Smooth muscle cell of the brain vasculature (primary cell): ENCODE measurements at regions not wholly inside any gene's neighbourhood (a gene's known extent, or its start where the extent isn't known, plus 50 kb on each side); places are given as distances from the start of the nearest gene placed in this dataset.

Source experiments
- DNase-seq: peaks from one replicate; pipeline ENCODE4 v3.0.0-alpha.2; 2012; ENCODE audit warnings: low read depth, low spot score

DNA sequence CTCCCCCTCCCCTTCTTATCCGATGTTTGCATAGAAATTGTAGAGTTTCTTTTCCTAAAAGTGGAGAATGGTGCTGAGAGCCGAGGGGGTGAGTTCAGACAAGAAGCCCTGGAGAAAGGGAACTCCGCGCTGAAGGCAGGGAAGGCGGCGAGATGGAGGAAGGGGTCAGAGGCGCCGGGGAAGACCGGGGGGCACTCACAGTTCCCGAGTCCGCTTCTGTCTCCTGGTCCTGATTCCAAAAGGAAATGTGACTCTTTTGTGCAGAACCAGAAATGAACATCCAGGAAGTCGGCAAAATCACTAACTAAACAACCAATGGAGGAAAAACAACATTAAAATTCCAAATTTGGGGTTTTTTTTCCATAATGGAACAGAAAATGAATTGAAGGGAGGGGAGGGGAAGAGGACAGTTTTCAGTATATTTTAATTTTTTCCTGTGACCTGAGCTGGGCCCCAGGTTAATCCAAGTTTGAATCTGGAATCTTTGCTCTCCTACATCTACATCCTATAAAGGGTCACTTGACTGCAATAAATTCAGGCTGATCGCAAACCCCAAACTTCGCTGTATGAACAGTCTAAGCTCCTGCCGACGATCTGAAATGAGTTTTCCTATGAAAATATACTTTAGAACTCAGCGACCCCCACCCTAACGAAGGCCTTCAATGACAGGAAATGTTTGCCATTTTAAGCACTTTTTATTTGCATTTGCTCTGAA, 252.3 kb downstream of the C16orf95 start:
- no peak for DNase-seq

DNA sequence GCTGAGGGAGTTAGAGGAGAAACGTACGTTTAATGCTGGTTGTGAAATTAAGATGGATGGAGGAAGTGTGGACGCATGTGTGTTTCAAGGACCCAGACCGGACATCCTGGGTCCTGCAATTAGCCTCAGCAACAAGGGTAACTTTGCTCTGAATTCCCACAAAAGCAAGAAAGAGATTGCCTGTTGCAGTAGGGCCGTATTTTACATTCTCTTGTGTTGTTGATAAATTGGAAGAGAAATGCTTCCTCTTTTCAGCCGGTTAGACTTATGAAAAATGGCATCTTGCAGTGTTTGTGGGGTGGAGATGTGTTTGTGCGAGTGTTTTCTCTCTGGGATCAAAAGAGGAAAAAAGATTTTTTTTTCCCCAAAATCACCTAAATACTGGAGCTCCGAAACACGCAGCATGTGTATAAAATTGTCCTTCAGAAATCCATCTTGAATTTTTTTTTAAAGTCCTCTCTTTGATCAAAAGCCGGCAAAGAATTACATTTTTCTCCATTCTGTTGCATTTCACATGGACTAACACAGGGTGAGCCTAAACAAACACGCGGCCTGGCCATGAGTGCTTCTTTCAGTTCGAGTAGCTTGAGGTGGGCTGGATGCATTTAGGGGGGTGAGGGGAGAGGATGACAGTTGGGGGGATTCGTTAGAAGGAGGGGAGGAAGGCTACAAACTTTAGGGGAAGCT, 251.6 kb downstream of the C16orf95 start:
- DNase-seq: no peak

DNA sequence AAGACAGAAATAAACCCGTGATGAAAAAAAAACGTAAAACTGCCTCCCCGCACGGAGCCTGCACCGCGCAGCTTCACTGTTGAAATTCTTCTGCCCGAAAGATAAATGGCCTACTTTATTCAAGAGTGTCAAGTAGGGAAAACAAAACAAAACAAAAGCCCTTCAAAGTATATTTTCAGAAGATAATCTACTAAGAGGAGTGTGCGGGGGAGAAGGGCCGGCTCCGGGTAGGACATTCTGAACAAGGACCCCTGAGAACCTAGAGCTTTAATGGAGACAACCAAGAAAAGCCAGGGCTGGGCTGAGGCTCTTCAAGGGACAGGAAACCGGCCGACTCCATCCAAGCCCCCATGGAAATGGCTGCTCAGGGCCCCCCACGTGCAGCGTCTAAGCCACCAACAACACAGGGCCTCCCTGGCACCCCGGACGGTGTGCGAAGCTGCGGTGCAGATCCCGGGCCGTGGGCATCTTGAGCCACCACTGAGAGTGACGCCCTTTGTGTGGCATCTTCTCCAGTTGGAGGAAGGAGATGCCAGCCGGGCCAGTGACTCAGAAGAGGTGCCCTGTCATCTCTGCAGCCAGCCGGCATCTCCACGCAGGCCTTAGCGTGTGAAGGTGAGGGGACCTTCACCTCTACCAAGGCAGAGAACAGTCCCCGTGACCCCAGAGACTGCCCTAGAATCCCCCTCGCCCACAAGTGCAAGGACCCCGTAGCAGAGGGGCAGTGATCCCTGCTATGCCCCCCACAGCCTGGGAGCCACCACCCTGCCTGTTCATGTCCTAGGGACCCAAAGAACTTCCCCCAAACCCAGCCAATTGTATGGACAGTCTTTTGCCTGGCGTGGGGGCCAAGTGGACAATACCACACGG, 250.8 kb downstream of the C16orf95 start:
- no peak for DNase-seq

DNA sequence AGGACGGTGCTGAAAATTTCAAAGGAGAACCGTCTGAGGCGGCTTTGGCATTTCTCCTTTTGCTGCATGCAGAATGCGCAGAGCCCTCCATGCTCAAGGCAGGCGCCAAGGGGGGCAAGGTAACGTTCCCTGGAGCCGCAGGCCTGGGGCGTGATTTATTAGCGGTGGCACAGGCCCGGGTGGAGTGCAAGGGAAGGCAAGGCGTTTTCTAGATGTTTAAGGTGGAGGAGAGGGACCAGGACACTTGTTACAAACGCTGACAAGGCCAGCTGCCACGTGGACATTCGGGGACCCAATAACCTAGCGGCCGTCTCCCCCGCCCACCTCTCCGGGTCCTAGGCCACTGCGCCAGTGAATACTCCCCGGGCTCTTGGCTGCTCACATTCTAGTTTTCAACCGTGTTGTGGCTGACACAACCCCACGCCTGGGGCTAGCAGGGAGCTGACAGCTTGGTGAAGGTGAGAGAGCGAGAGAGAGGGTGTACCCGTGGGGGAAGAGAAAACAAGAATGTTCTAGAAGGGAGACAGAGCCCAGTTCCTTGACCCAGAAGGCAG, 250.1 kb downstream of the C16orf95 start:
- no peak for DNase-seq

DNA sequence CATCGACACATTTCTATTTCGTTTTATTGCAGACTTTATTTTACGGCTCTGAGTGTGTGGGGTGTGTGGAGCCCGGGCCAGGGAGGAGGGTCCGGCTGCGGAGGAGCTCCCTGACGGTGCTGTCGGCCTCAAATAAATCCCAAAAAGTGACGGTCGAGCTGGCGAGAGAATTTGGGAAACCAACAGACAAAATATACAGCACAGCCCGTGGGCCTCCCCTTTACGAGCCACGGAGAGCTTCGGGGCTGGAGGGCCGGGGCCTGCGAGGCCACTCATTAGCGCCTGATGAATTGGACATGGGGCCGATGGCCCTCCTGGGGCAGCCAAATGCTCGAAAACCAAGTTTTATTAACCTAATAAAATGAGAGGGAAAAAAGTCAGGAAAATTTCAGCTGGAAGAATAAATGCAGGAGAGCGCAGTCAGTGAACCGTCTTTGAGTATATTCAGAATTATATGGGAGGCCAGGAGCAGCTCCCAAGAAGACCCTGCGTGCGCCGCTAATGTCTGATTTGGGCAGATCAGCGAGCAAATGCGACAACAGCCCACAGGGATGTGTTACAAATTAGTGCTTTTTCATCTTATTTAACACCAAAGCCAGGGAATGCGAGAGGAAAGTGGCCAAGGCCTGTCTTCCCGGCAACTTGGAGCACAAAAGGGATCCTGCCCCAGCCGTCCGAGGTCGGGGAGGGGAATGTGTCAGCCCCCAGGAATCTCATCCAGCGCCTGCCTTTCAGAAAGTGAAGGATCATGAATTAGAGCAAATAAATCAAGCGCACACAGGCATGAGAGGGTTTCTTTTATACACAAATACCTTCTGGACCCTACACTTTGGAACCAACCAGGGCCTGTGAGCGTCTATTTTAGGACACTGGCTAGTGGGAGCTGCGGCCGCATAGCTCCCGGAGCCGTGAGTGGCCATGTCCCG, 249.1 kb downstream of the C16orf95 start:
- no peak for DNase-seq

DNA sequence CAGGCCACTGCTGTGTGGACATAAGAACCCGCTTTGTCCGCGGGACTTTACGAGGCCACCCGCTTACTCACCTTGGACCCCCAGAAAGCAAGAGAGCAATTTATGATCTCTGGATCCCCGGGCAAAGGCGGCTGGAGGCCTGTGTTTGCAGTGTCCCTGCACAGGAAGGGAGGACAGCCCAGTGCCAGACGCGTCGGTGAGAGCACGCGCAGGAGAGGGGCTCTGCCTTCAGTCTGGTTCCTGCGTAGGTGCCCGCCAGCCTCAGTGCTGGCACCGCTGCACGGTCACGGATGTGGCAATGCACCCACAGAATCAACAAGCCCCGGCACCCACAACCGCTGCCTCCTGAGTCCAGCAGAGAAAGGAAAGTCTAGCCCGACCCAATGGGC, 248.4 kb downstream of the C16orf95 start:
- no peak for DNase-seq

DNA sequence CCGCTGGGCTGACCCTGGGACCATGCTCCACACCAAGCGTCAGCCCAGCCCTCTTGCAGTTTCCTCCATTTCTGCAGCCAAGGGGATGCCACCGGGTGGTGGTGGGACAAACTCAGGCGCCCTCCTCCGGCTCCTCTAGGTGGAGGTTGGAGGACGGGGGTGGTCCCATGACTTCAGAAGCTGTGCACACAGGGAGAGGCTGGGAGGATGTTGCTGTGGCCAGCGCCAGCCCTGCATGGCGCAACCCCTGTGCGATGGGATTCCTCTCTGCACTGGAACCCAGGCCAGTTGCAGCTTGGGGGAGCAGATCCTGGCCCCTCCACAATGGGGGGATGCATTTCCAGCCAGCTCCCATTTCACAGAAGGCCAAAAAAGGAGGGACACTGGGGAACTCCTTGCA, 246.5 kb downstream of the C16orf95 start:
- no peak for DNase-seq

DNA sequence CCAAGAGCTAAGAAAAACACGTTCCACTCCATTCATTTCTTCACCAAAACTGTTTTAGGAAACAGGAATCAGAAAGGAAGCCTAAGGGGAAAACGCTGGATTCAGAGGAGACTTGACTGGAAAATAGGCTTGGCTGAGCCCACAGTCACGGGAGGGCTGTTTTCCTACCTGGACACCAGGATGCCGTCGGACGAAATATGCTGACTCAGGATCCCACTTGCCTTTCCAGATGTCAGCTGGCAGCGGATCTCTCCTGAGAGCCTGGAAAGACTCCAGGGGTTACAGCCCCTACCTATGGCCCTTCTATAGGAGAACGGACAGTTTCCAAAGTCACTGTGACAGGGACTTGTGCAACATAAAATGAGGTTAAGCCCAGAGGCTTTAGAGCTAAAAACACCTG, 245.1 kb downstream of the C16orf95 start:
- no peak for DNase-seq

DNA sequence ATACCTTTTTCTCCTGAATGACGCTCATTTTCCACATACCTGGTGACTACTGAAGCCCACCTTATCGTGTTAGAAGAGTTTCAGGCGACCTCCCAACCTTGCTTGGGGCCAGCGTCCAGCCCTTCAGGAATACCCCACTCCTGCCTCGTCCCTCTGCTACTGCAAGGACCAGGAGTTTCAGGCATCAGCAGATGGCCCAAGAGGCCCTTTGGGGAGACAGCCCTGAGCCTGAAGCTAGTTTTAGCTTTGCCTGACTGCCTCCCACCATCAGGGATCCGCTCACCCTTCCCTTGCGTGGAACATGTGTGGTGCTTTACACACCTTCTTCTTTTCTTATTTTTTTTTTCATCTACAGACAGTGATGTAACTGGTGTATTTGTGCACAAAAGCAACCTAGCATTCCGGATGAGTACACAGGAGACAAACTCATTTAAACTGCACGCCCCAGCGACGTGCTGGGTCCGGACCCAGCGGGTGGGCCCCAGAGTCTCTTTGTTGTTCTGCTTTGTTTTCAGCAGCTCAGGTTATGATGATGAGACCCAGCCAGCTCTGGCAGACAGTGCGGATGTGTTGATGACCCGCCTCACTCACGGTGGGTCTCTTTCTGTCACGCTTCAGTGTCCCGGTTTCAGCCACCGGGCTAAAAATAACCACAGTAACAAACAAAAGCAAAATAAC, 242.4 kb downstream of the C16orf95 start:
- DNase-seq: no peak

DNA sequence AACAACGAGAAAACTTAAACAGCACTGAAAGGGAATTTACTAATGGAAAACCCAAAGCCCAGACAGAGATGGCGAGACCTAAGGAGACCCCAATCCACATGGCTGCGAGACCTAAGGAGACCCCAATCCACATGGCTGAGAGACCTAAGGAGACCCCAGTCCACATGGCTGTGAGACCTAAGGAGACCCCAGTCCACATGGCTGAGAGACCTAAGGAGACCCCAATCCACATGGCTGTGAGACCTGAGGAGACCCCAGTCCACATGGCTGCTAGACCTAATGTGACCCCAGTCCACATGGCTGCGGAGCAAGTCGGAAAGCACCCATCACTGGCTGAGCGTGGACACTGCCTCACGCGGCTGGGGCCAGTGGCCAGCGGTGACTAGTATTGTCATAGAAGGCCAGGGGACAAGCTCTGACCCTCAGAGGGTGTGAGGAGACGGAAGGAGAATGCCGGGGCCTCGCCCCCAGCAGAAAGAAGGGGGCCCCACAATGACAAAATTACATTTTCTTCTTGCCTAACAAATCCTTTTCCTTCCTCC, 241.8 kb downstream of the C16orf95 start:
- DNase-seq: no peak

DNA sequence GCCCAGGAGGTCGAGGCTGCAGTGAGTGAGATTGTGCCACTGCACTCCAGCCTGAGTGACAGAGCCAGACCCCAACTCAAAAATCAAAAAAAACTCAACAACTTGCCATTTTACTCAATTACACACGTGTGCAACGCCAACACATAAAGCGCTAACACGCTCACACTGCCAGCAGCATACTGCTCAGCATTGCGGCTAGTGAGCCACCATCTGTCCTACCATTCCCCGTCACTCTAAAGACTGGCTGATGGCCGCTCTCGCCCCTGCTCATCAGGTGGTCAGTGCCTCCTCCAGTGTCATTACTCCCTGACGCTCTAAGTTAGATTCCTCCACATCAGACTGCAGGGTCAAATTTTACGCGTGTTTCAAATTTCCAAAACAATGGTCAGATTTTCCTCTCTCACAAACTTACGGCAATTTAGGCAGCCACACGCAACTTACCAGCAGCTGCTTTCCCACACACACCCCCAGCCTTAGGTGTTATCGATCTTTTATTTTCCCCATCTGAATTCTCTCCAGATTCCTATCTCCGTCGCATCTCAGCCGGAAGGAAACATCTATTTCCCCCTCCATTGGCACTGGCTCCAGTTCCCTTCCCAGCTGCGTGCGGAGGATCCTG, 240.8 kb downstream of the C16orf95 start:
- DNase-seq: no peak

DNA sequence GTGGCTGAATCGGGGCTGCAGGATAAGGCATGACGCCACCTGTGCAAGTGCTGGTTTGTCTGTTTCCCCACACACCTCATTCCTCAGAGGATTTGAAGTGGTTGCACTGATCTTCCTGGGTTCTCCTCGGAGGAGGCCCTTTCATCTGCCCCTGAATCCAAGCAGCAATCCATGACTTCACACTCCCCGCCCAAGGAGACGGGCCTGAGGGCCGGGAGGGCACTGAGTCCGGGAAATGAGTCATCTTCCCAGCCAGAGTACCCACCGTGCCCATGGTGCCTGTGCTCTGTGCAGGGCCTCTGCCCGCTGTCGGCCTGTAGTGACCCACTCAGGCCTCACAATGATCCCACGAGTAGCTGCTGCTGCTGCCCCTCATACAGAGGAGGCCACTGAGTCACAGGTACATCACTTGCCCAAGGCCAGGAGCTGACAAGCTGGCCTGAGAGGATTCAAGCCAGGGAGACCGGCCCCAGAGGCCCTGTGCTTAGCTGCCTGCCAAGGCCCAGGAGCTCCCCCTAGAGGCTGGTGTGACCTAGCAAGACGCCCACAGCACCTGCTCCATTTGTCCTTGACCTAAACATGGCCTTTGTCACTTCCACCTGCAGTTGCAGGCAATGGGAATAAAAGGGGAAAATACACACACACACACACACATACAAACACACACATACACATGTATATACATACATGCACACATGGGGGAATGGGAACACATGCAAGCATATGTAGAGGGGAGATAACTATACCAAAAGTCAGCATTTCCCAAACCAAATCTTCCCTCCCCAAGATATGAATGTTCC, 240.0 kb downstream of the C16orf95 start:
- no peak for DNase-seq

DNA sequence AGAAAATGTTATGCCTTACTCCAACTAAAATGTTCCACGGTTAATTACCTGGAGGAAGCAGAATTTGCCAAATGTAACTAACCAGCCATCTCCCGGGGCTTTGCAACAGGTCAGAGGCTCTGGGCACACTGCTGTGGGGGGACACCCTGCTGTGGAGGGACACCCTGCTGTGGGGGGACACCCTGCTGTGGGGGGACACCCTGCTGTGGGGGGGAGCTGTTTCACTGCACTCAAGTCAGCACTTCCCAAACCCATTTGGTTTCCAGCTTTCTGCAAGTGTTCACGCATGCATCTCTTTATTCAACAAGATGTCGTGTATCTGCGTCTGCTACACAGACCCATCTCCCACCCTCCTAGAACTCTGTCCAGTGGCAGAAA, 239.5 kb downstream of the C16orf95 start:
- no peak for DNase-seq

DNA sequence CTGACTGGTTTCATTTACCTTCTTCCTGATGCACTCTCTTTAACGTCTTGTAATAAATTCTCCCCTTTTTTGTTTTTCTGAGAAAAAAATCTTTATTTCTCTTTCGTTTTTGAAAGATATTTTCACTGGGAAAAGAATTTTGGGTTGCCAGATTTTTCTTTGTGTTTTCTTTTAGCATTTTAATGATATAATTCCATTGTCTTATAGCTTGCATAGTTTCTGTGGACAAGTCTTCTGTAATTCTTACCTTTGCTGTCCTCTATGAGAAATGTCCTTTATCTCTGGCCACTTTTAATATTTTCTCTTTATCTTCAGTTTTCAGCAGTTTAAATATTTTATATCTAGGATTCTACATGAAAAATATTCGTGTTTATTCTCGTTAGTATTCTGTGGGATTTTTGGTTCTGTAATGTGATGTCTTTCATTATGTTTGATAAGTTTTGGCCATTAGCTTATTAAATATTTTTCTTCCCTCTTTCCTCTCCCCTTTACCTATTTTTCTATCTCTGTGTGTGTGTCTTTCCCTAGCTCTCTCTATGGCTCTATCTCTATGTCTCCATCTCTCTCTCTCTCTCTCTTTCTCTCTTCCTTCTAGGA, 236.5 kb downstream of the C16orf95 start:
- no peak for DNase-seq

DNA sequence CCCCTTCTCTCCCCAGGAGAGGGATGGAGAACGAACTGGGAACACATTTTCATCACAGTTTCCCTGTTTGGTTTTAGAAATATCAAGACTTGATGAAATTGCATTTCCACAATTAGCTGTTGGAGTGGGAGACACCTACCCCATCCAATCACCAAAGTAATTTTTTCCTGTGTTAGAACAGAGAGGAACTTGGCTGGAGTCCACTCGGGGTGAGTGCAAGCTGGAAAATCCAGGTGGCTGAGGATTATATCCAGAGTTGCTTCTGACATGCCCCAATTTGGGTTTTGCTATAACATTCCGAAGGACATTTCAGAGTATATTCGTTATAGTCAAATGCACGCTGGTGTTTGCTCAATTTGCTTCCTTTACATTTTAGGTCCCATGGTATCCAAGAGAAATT, 231.8 kb downstream of the C16orf95 start:
- DNase-seq: no peak

DNA sequence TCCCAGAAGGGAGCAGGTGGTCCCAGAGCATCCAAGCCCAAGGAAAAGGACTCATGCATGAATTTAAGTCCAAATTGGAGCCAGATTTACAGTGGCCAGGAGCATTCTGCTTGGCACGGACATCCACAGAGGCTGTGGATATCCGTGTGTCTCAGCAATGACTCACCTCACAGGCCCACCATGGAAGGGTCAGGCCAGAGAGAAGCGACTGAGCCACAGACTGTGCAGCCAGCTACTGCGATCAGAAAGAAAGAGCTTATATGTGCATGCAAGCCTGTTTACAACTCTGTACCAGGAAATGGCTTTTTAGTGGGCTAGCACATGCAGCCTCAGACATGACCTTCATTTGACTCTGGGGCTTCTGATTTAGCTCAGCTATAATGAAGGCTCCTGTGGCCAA, 231.0 kb downstream of the C16orf95 start:
- no peak for DNase-seq

DNA sequence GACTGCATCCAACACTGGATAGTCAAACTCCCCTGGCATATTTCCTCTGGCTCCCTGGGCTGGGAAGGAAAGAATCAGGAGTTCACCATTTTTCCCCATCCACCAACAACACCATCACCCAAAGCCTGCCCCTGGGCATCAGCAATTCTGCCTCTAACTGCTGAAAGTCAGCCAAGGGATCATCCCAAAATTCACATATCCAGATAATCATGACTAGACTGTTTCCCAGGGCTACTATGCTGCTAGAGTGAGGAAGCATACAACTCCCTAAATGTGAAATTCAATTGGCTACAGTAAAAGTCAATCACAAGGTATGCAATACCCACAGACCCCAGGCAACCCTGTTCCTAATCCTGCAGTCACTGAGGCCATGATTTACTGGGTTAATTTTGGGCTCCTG, 230.6 kb downstream of the C16orf95 start:
- DNase-seq: no peak

DNA sequence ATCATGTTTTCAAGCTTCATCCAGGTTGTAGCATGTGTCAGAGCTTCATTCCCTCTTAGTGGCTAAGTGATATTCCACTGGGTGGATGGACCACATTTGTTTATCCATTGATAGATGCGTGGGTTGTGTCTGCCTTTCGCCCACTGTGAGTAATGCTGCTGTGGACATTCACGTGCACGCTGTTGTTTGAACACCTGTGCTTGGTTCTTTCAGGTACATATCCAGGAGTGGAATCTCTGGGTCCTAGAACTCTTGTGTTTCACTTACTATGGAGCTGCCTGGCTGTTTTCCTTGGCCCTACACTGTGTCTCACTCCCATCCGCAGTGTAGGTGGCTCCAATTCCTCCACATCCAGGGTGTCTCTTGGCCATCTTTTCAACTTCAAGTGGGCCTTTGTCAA, 224.2 kb downstream of the C16orf95 start:
- DNase-seq: no peak
